H1 (cell line): ENCODE measurements at regions not wholly inside any gene's neighbourhood (a gene's known extent, or its start where the extent isn't known, plus 50 kb on each side); places are given as distances from the start of the nearest gene placed in this dataset.
A peak's percentile ranks its signal among the peaks of the same experiment; 100 is the strongest.

ENCODE experiments used
- CHD1 ChIP-seq: IDR thresholded peaks from 2 replicates; pipeline ENCODE4 v1.6.1; 2012; ENCODE audit warnings: low read depth, low read length, improper control_type of control experiment
- CHD7 ChIP-seq: fragments of 300-600 bp; sonication (generic); IDR thresholded peaks from 2 replicates; pipeline ENCODE4 v1.7.1; 2012; ENCODE audit warnings: low read length, moderate library complexity, mild to moderate bottlenecking, inconsistent platforms; ENCODE audit not compliant: insufficient replicate concordance
- CTCF ChIP-seq, 3 experiments: IDR thresholded peaks; 1 replicate in 2 of 3; 2 replicates in 1 of 3; pipeline versions ENCODE4 v1.5.1 to v1.6.1; 2011; ENCODE audit warnings: low read length in 3 of 3, mild to moderate bottlenecking in 3 of 3, inconsistent platforms in 2 of 3, low read depth in 1 of 3, moderate library complexity in 1 of 3; ENCODE audit not compliant: insufficient read depth in 1 of 3; ENCODE audit errors: control extremely low read depth in 1 of 3
- RNF2 ChIP-seq: fragments of 200-900, 300-1000 bp; sonication (generic); IDR thresholded peaks from 2 replicates; pipeline ENCODE4 v1.7.1; 2016; ENCODE audit warnings: borderline replicate concordance, low read depth, mild to moderate bottlenecking, antibody characterized with exemption, low read length; ENCODE audit not compliant: poor library complexity, severe bottlenecking; ENCODE audit errors: missing control alignments
- SAP30 ChIP-seq: fragments of 300-600 bp; sonication (generic); IDR thresholded peaks from 2 replicates; pipeline ENCODE4 v1.7.1; 2012; ENCODE audit warnings: low read length, moderate library complexity, mild to moderate bottlenecking, inconsistent platforms; ENCODE audit not compliant: insufficient read depth, insufficient replicate concordance

GRCh38 chr13:27728271-27728670 lies 64.0 kb upstream of the GSX1 start (continued):
- TF ChIP-seq CHD7 (no peak), RNF2 (no peak), CHD1 (no peak), SAP30 (no peak), CTCF (IDR thresholded peaks at IDR 0.05; ENCODE audit: control extremely low read depth in 1 of 3, insufficient read depth in 1 of 3, low read depth in 1 of 3, low read length in 3 of 3) (peak; percentile 30 to 44 (median 42); a peak in 3 of 4 replicates)
